ENCODE measurements at regions not wholly inside any gene's neighbourhood (a gene's known extent, or its start where the extent isn't known, plus 50 kb on each side); places are given as distances from the start of the nearest gene placed in this dataset.

- Histone ChIP-seq H3K18ac (ENCODE audit: insufficient read length, low read depth, low read length) (no peak overlapping the region), H3K79me1 (ENCODE audit: insufficient read depth, low read depth, low read length, poor library complexity, severe bottlenecking) (no peaks in the 10 kb centered on the region), H3K4me1 (ENCODE audit: insufficient read depth, low read length) (no peaks in the 10 kb centered on the region), H2BK15ac (ENCODE audit: low read depth, low read length) (no peak overlapping the region), H2BK120ac (ENCODE audit: low read depth, low read length, poor library complexity, severe bottlenecking) (no peak overlapping the region), H3T11ph (ENCODE audit: low read length) (no peak overlapping the region), H3K27ac (ENCODE audit: insufficient read length, low read depth, low read length) (no peak overlapping the region), H4K8ac (replicated peaks; ENCODE audit: insufficient read length, low read depth, low read length) (no peak overlapping the region), H3K23me2 (ENCODE audit: insufficient read length, low read depth, low read length, poor library complexity, severe bottlenecking) (no peaks in the 10 kb centered on the region), H3K14ac (ENCODE audit: insufficient read depth, low read length) (no peak overlapping the region), H2BK20ac (ENCODE audit: low read depth, low read length, poor library complexity, severe bottlenecking) (no peak overlapping the region), H3K9me3 (ENCODE audit: control insufficient read depth, low read depth, low read length) (no peaks in the 10 kb centered on the region), H3K4ac (ENCODE audit: low read depth, low read length) (no peak overlapping the region), H3K4me2 (ENCODE audit: insufficient read depth, insufficient read length, low read length) (no peak overlapping the region), H2AFZ (ENCODE audit: low read length) (no peak overlapping the region), H2AK5ac (ENCODE audit: insufficient read length, low read length) (no peak overlapping the region), H4K5ac (ENCODE audit: insufficient read length, low read depth, low read length) (no peak overlapping the region), H2BK12ac (ENCODE audit: insufficient read length, low read depth, low read length) (no peak overlapping the region), H4K20me1 (ENCODE audit: control insufficient read depth, insufficient read depth, insufficient read length) (no peaks in the 10 kb centered on the region), H3K9ac (ENCODE audit: extremely low read depth, insufficient read length, low read length) (no peak overlapping the region), H2BK5ac (ENCODE audit: insufficient read length, low read length) (no peak overlapping the region), H3K56ac (ENCODE audit: insufficient read length, low read depth, low read length) (no peak overlapping the region), H3K23ac (ENCODE audit: insufficient read length, low read depth, low read length) (no peak overlapping the region), H3K79me2 (ENCODE audit: insufficient read depth, low read length) (no peaks in the 10 kb centered on the region), H4K91ac (ENCODE audit: insufficient read length, low read depth, low read length) (no peak overlapping the region), H3K27me3 (ENCODE audit: insufficient read depth, low read length) (no peaks in the 10 kb centered on the region)
- no peaks in the 10 kb centered on the region for H3K36me3 Mint-ChIP-seq (ENCODE audit: insufficient read depth in 1 of 3, low read depth in 3 of 3)
- 0 out of 4 replicates have a peak, but pooled peaks cover 2 to 3% of the 10 kb centered on the region in 2 experiments for H3K4me1 Mint-ChIP-seq
- no peak for DNase-seq
- H3K27ac Mint-ChIP-seq = no peak overlapping the region
- no peak for TF ChIP-seq CTCF (conservative IDR thresholded peaks at IDR 0.05)
- H3K9me3 Mint-ChIP-seq = no peaks in the 10 kb centered on the region
- no peak overlapping the region for H3K4me3 Mint-ChIP-seq
- no peaks in the 10 kb centered on the region for H3K27me3 Mint-ChIP-seq (ENCODE audit: low read depth)
Measured at GRCh38 chr2:6579281-6579680, 286.4 kb downstream of the CMPK2 start.

All from H9 (cell line).